ENCODE measurements at regions not wholly inside any gene's neighbourhood (a gene's known extent, or its start where the extent isn't known, plus 50 kb on each side); places are given as distances from the start of the nearest gene placed in this dataset.

GRCh38 chr5:107263387-107264018 lies 407.2 kb downstream of the EFNA5 start:
- Histone ChIP-seq H2BK12ac (ENCODE audit: insufficient read length, low read depth, low read length) (no peak overlapping the region), H3K4me2 (ENCODE audit: insufficient read depth, insufficient read length, low read length) (no peak overlapping the region), H3K14ac (ENCODE audit: insufficient read depth, low read length) (no peak overlapping the region), H3K18ac (ENCODE audit: insufficient read length, low read depth, low read length) (no peak overlapping the region), H4K5ac (ENCODE audit: insufficient read length, low read depth, low read length) (no peak overlapping the region), H2BK120ac (ENCODE audit: low read depth, low read length, poor library complexity, severe bottlenecking) (no peak overlapping the region), H2BK5ac (ENCODE audit: insufficient read length, low read length) (no peak overlapping the region), H2AK5ac (ENCODE audit: insufficient read length, low read length) (no peak overlapping the region), H4K20me1 (ENCODE audit: control insufficient read depth, insufficient read depth, insufficient read length) (no peaks in the 10 kb centered on the region), H3K23ac (ENCODE audit: insufficient read length, low read depth, low read length) (no peak overlapping the region), H3K27ac (ENCODE audit: insufficient read length, low read depth, low read length) (no peak overlapping the region), H3K23me2 (ENCODE audit: insufficient read length, low read depth, low read length, poor library complexity, severe bottlenecking) (no peaks in the 10 kb centered on the region), H4K8ac (replicated peaks; ENCODE audit: insufficient read length, low read depth, low read length) (no peak overlapping the region), H2AFZ (ENCODE audit: low read length) (peak overlapping the region; percentile 32), H3K9ac (ENCODE audit: extremely low read depth, insufficient read length, low read length) (no peak overlapping the region), H3K79me2 (ENCODE audit: insufficient read depth, low read length) (no peaks in the 10 kb centered on the region), H3K79me1 (ENCODE audit: insufficient read depth, low read depth, low read length, poor library complexity, severe bottlenecking) (no peaks in the 10 kb centered on the region), H2BK20ac (ENCODE audit: low read depth, low read length, poor library complexity, severe bottlenecking) (no peak overlapping the region), H3K9me3 (ENCODE audit: control insufficient read depth, low read depth, low read length) (no peaks in the 10 kb centered on the region), H2BK15ac (ENCODE audit: low read depth, low read length) (no peak overlapping the region), H4K91ac (ENCODE audit: insufficient read length, low read depth, low read length) (no peak overlapping the region), H3K4ac (ENCODE audit: low read depth, low read length) (no peak overlapping the region), H3K27me3 (ENCODE audit: insufficient read depth, low read length) (no peaks in the 10 kb centered on the region), H3K4me1 (ENCODE audit: insufficient read depth, low read length) (no peaks in the 10 kb centered on the region), H3T11ph (ENCODE audit: low read length) (no peak overlapping the region), H3K56ac (ENCODE audit: insufficient read length, low read depth, low read length) (no peak overlapping the region)
- no peak overlapping the region for H3K4me3 Mint-ChIP-seq
- no peak for DNase-seq
- no peaks in the 10 kb centered on the region for H3K27me3 Mint-ChIP-seq (ENCODE audit: low read depth)
- H3K27ac Mint-ChIP-seq = no peak overlapping the region
- no CpG with 5 or more reads among the region's 5 CpGs for WGBS (ENCODE audit: extremely low coverage, insufficient read length, low lambda C conversion rate)
- TF ChIP-seq CTCF (conservative IDR thresholded peaks at IDR 0.05) = no peak
- no peaks in the 10 kb centered on the region for H3K4me1 Mint-ChIP-seq
- peaks cover 6 to 14% of the 10 kb centered on the region in 2 experiments; a peak in 4 of 5 replicates for H3K9me3 Mint-ChIP-seq
- peaks cover 0 to 19% (median 3%) of the 10 kb centered on the region in 3 experiments; a peak in 4 of 7 replicates for H3K36me3 Mint-ChIP-seq (ENCODE audit: insufficient read depth in 1 of 3, low read depth in 3 of 3)
